ENCODE measurements at regions not wholly inside any gene's neighbourhood (a gene's known extent, or its start where the extent isn't known, plus 50 kb on each side); places are given as distances from the start of the nearest gene placed in this dataset.

GRCh38 chr22:49413551-49413950 lies 414.1 kb downstream of the BRD1 start:
- TF ChIP-seq EZH2 (IDR thresholded peaks at IDR 0.05) (no peak), POLR2AphosphoS5 (IDR thresholded peaks at IDR 0.05; ENCODE audit: borderline replicate concordance, low read depth, low read length) (no peak), FOXP2 (optimal IDR thresholded peaks at IDR 0.05; ENCODE audit: control extremely low read depth, extremely low read length, insufficient read depth) (no peak)
